HCT116 (cell line): ENCODE measurements at regions not wholly inside any gene's neighbourhood (a gene's known extent, or its start where the extent isn't known, plus 50 kb on each side); places are given as distances from the start of the nearest gene placed in this dataset.

Experiments used
- ATAC-seq: fragments of 200-7000 bp; cut with Tn5 transposase; 2 replicates; pipeline ENCODE4 v1.9.1; 2020; ENCODE audit warnings: mild to moderate bottlenecking, moderate library complexity
- BruUV-seq: library from RNA; stranded (reverse); fragments of 400-500 nt; replicated peaks from 2 replicates; lab custom pipeline; 2021; lab: Mats Ljungman, UMichigan
- CTCF ChIA-PET: fragments of 300-600 bp; sonication (Branson Sonifier 250); formaldehyde crosslinking; loops from one replicate; lab custom pipeline; 2021; ENCODE audit warnings: antibody characterized with exemption; lab: Charles Lee
- POLR2A ChIA-PET: fragments of 300-600, 350-600 bp; sonication (Branson Sonifier 250); formaldehyde crosslinking; loops from one replicate; lab custom pipeline; 2021; ENCODE audit warnings: antibody characterized with exemption; lab: Charles Lee
- RAD21 ChIA-PET, 2 experiments: fragments of 300-600 bp; sonication (Branson Sonifier 250); formaldehyde crosslinking; loops; one replicate each; lab custom pipeline; 2023; ENCODE audit warnings: low total read pairs in 2 of 2; ENCODE audit not compliant: uncharacterized antibody in 2 of 2, unreplicated experiment in 2 of 2, low non-redundant PET in 1 of 2; lab: Charles Lee
- DNase-seq: peaks from one replicate; pipeline ENCODE4 v3.0.0-alpha.2; 2010; ENCODE audit warnings: low read depth, low spot score
- H2AFZ ChIP-seq: fragments of 200-600 bp; shearing (Covaris generic), sonication (generic); 2 replicates; pipeline ENCODE4 v1.6.1; 2017; ENCODE audit warnings: low read depth, mixed run types, mixed read lengths, antibody characterized with exemption, low read length; ENCODE audit not compliant: poor library complexity, severe bottlenecking
- H3K27ac ChIP-seq: 2 replicates; pipeline ENCODE4 v1.5.1; 2012; ENCODE audit warnings: low read depth, low read length
- H3K27me3 ChIP-seq: fragments of 200-600 bp; sonication (generic); 2 replicates; pipeline ENCODE4 v1.6.1; 2016; ENCODE audit warnings: mixed run types, low read length, mixed read lengths; ENCODE audit not compliant: insufficient read depth
- H3K36me3 ChIP-seq, 2 experiments: fragments of 200-500 bp in 1 of 2; fragments of 200-600 bp in 1 of 2; sonication (Bioruptor generic) in 1 of 2; sonication (generic) in 1 of 2; 2 replicates each; pipeline versions ENCODE4 v1.5.1 to v1.6.1; 2014 to 2016; ENCODE audit warnings: low read length in 2 of 2, inconsistent platforms in 1 of 2, mixed read lengths in 1 of 2, mixed run types in 1 of 2; ENCODE audit not compliant: insufficient read depth in 2 of 2, control insufficient read depth in 1 of 2
- H3K4me1 ChIP-seq, 2 experiments: fragments of 200-600 bp in 1 of 2; sonication (generic) in 1 of 2; 2 replicates each; pipeline versions ENCODE4 v1.5.1 to v1.6.1; 2012 to 2017; ENCODE audit warnings: low read length in 2 of 2, inconsistent platforms in 1 of 2, mild to moderate bottlenecking in 1 of 2, mixed read lengths in 1 of 2, mixed run types in 1 of 2, moderate library complexity in 1 of 2; ENCODE audit not compliant: insufficient read depth in 2 of 2, control insufficient read depth in 1 of 2
- H3K4me2 ChIP-seq: fragments of 200-600 bp; sonication (generic); 2 replicates; pipeline ENCODE4 v1.6.1; 2017; ENCODE audit warnings: mixed run types, low read length, mixed read lengths
- H3K4me3 ChIP-seq, 2 experiments: fragments of 200-600 bp in 1 of 2; sonication (generic) in 1 of 2; replicated peaks in 1 of 2; 2 replicates each; pipeline ENCODE4 v1.5.1; 2011 to 2016; ENCODE audit warnings: low read length in 2 of 2, control low read depth in 1 of 2, low read depth in 1 of 2, mild to moderate bottlenecking in 1 of 2, mixed read lengths in 1 of 2, mixed run types in 1 of 2
- H3K79me2 ChIP-seq: fragments of 200-600 bp; sonication (generic); 2 replicates; pipeline ENCODE4 v1.6.1; 2017; ENCODE audit warnings: mild to moderate bottlenecking, mixed run types, low read length, moderate library complexity, mixed read lengths; ENCODE audit not compliant: insufficient read depth
- H3K9ac ChIP-seq: fragments of 200-600 bp; sonication (generic); 2 replicates; pipeline ENCODE4 v1.6.1; 2016; ENCODE audit warnings: low read length, mixed read lengths
- H3K9me2 ChIP-seq: fragments of 200-600 bp; sonication (generic), shearing (Covaris generic); 2 replicates; pipeline ENCODE4 v1.6.1; 2017; ENCODE audit warnings: mixed run types, mild to moderate bottlenecking, moderate library complexity; ENCODE audit not compliant: insufficient read depth
- H3K9me3 ChIP-seq, 2 experiments: fragments of 200-500 bp in 1 of 2; fragments of 200-600 bp in 1 of 2; sonication (Bioruptor generic) in 1 of 2; sonication (generic) in 1 of 2; 2 replicates each; pipeline ENCODE4 v1.6.1; 2014 to 2017; ENCODE audit warnings: low read length in 2 of 2, mixed read lengths in 2 of 2, inconsistent platforms in 1 of 2, low read depth in 1 of 2, mild to moderate bottlenecking in 1 of 2, mixed run types in 1 of 2, moderate library complexity in 1 of 2; ENCODE audit not compliant: control insufficient read depth in 1 of 2, insufficient read depth in 1 of 2
- H4K20me1 ChIP-seq: fragments of 200-600 bp; sonication (generic), shearing (Covaris generic); 2 replicates; pipeline ENCODE4 v1.6.1; 2017; ENCODE audit warnings: mixed run types, mild to moderate bottlenecking, moderate library complexity; ENCODE audit not compliant: insufficient read depth
- ATF3 ChIP-seq: IDR thresholded peaks from 2 replicates; pipeline ENCODE4 v1.6.1; 2012
- CBX3 ChIP-seq: IDR thresholded peaks from 2 replicates; pipeline ENCODE4 v1.6.1; 2012; ENCODE audit warnings: low read depth
- CTCF ChIP-seq, 3 experiments: fragments of 200-600 bp in 1 of 3; sonication (generic) in 1 of 3; IDR thresholded peaks in 2 of 3; conservative IDR thresholded peaks in 1 of 3; 2 replicates each; pipeline ENCODE4 v1.5.1; 2012 to 2017; ENCODE audit warnings: low read depth in 2 of 3, low read length in 2 of 3, antibody characterized with exemption in 1 of 3, borderline replicate concordance in 1 of 3, control low read depth in 1 of 3, mild to moderate bottlenecking in 1 of 3, mixed read lengths in 1 of 3, mixed run types in 1 of 3, moderate library complexity in 1 of 3; ENCODE audit not compliant: insufficient read depth in 1 of 3
- EGR1 ChIP-seq: IDR thresholded peaks from 2 replicates; pipeline ENCODE4 v1.6.1; 2012; ENCODE audit warnings: low read depth
- EZH2 ChIP-seq: fragments of 200-600 bp; sonication (generic); IDR thresholded peaks from 2 replicates; pipeline ENCODE4 v1.6.1; 2017; ENCODE audit warnings: antibody characterized with exemption, mixed run types
- EZH2phosphoT487 ChIP-seq: fragments of 200-600 bp; IDR thresholded peaks from 2 replicates; pipeline ENCODE4 v1.6.1; 2018; ENCODE audit warnings: antibody characterized with exemption, borderline replicate concordance
- FOSL1 ChIP-seq: IDR thresholded peaks from 2 replicates; pipeline ENCODE4 v1.6.1; 2012; ENCODE audit warnings: low read depth
- MAX ChIP-seq: IDR thresholded peaks from 2 replicates; pipeline ENCODE4 v1.6.1; 2012
- POLR2AphosphoS5 ChIP-seq: IDR thresholded peaks from 2 replicates; pipeline ENCODE4 v1.6.1; 2011; ENCODE audit warnings: mild to moderate bottlenecking, low read depth, low read length, moderate library complexity
- REST ChIP-seq: IDR thresholded peaks from 2 replicates; pipeline ENCODE4 v1.6.1; 2012; ENCODE audit warnings: low read depth
- SIN3A ChIP-seq: IDR thresholded peaks from 2 replicates; pipeline ENCODE4 v1.6.1; 2012; ENCODE audit warnings: low read depth
- SP1 ChIP-seq: IDR thresholded peaks from 2 replicates; pipeline ENCODE4 v1.6.1; 2012; ENCODE audit warnings: low read depth
- ZFX ChIP-seq: fragments of 450-650 bp; IDR thresholded peaks from 2 replicates; pipeline ENCODE4 v1.6.1; 2017
- ZNF274 ChIP-seq: fragments of 200-500 bp; sonication (Bioruptor generic); IDR thresholded peaks from 2 replicates; pipeline ENCODE4 v1.6.1; 2014; ENCODE audit warnings: mild to moderate bottlenecking, low read depth, low read length, inconsistent platforms
- intact Hi-C: fragments of 100-400 bp; cut with micrococcal nuclease; formaldehyde crosslinking; loops from 2 replicates; pipeline ENCODE4 v1.10.0; 2022

GRCh38 chr3:104108522-104108921 lies 1258.2 kb upstream of the ALCAM start:
- Histone ChIP-seq H3K27ac (no peak overlapping the region), H3K4me1 (no peaks in the 10 kb centered on the region), H3K79me2 (no peaks in the 10 kb centered on the region), H4K20me1 (no peaks in the 10 kb centered on the region), H3K27me3 (no peaks in the 10 kb centered on the region), H3K4me2 (no peak overlapping the region), H3K4me3 (no peak overlapping the region)
- DNase-seq (no peak), ATAC-seq (no peak)
- ChIA-PET POLR2A (no interaction called here), RAD21 (no interaction called here), CTCF (no interaction called here)
- no TSS peak for BruUV-seq
- TF ChIP-seq ZFX = no peak
- TF ChIP-seq EGR1 = no peak
- no peak for TF ChIP-seq SP1
- no peak for TF ChIP-seq ZNF274
- TF ChIP-seq CBX3 = no peak
- TF ChIP-seq POLR2AphosphoS5 = no peak
- TF ChIP-seq MAX = no peak
- TF ChIP-seq FOSL1 = no peak
- TF ChIP-seq EZH2 = no peak
- TF ChIP-seq ATF3 = no peak
- TF ChIP-seq, all 23 proteins: peak for 0
- Histone ChIP-seq H3K9me2 (no peaks in the 10 kb centered on the region), H3K36me3 (no peaks in the 10 kb centered on the region), H3K9me3 (no peaks in the 10 kb centered on the region), H2AFZ (no peak overlapping the region), H3K9ac (no peak overlapping the region)
- intact Hi-C loops = no loop called here

- POLR2A ChIA-PET = no interaction called here
- Histone ChIP-seq H3K36me3 (no peaks in the 10 kb centered on the region), H3K27ac (no peak overlapping the region), H3K4me1 (no peaks in the 10 kb centered on the region), H2AFZ (no peak overlapping the region), H4K20me1 (no peaks in the 10 kb centered on the region), H3K27me3 (no peaks in the 10 kb centered on the region), H3K4me2 (no peak overlapping the region), H3K79me2 (no peaks in the 10 kb centered on the region), H3K9ac (no peak overlapping the region), H3K9me2 (no peaks in the 10 kb centered on the region), H3K9me3 (no peaks in the 10 kb centered on the region), H3K4me3 (no peak overlapping the region)
- no TSS peak for BruUV-seq
- intact Hi-C loops = no loop called here
- CTCF ChIA-PET = no interaction called here
- no peak for DNase-seq
- no peak for ATAC-seq
- TF ChIP-seq ZNF274 (no peak), REST (no peak), ZFX (no peak), SP1 (no peak), SIN3A (no peak), FOSL1 (no peak), CTCF (IDR thresholded peaks at IDR 0.05 in 2 of 3, conservative IDR thresholded peaks at IDR 0.05 in 1 of 3; ENCODE audit: borderline replicate concordance in 1 of 3, insufficient read depth in 1 of 3, low read depth in 2 of 3, low read length in 2 of 3) (no peak), POLR2AphosphoS5 (no peak), CBX3 (no peak), EZH2phosphoT487 (no peak)
- RAD21 ChIA-PET = no interaction called here
Observed at GRCh38 chr3:104126463-104126862, 1240.2 kb upstream of the ALCAM start.
